Heart right ventricle (tissue), 16 donors: ENCODE measurements at regions not wholly inside any gene's neighbourhood (a gene's known extent, or its start where the extent isn't known, plus 50 kb on each side); places are given as distances from the start of the nearest gene placed in this dataset.

Experiments
- ATAC-seq, 8 donors: fragments of 200-7000 bp; cut with Tn5 transposase; one replicate each; pipeline ENCODE4 v1.9.1; 2020; ENCODE audit warnings: mild to moderate bottlenecking in 8 of 8, moderate library complexity in 8 of 8, moderate number of reproducible peaks in 1 of 8
- DNase-seq, 2 donors: peaks; one replicate each; pipeline ENCODE4 v3.0.0-alpha.2; 2020
- H3K27ac ChIP-seq, 10 donors: fragments of 200-600 bp; sonication (generic) in 2 of 10; one replicate each; pipeline versions ENCODE4 v1.5.0 to v1.8.0; 2020 to 2022; ENCODE audit warnings: mild to moderate bottlenecking in 3 of 10
- H3K27me3 ChIP-seq, 7 donors: fragments of 200-600 bp; one replicate each; pipeline ENCODE4 v1.8.0; 2021 to 2022; ENCODE audit warnings: mild to moderate bottlenecking in 2 of 7
- H3K36me3 ChIP-seq, 9 donors: fragments of 200-600 bp; sonication (generic) in 1 of 9; one replicate each; pipeline versions ENCODE4 v1.5.0 to v1.8.0; 2020 to 2022; ENCODE audit warnings: mild to moderate bottlenecking in 2 of 9
- H3K4me1 ChIP-seq, 9 donors: fragments of 200-600 bp; sonication (generic) in 1 of 9; one replicate each; pipeline versions ENCODE4 v1.5.0 to v1.8.0; 2020 to 2022; ENCODE audit warnings: mild to moderate bottlenecking in 4 of 9
- H3K4me3 ChIP-seq, 10 donors: fragments of 200-600 bp; sonication (generic) in 2 of 10; one replicate each; pipeline versions ENCODE4 v1.5.0 to v1.8.0; 2020 to 2022; ENCODE audit warnings: mild to moderate bottlenecking in 7 of 10, moderate library complexity in 2 of 10
- H3K9me3 ChIP-seq, 11 donors: fragments of 200-600 bp in 10 of 11; sonication (generic) in 2 of 11; one replicate each; pipeline versions ENCODE4 v1.5.0 to v1.8.0; 2013 to 2022; ENCODE audit warnings: mild to moderate bottlenecking in 2 of 11, control low read depth in 1 of 11, moderate library complexity in 1 of 11
- CTCF ChIP-seq, 9 donors: fragments of 200-600 bp; sonication (generic) in 2 of 9; IDR thresholded peaks; one replicate each; pipeline versions ENCODE4 v1.5.0 to v1.8.0; 2021 to 2022; ENCODE audit warnings: antibody characterized with exemption in 9 of 9, mild to moderate bottlenecking in 5 of 9, moderate library complexity in 1 of 9
- WGBS, 2 donors: extraction: QIAGEN DNeasy Blood & Tissue Kit; methylation state at CpG; one replicate each; pipeline ENCODE4 v1.1.7; 2013; ENCODE audit warnings: inconsistent platforms in 1 of 2; 5-methylcytosine and 5-hydroxymethylcytosine counted together
- intact Hi-C, 10 donors: fragments of 100-400 bp; cut with DNase I; formaldehyde crosslinking; loops; one replicate each; pipeline versions ENCODE4 v1.11.1 to v1.14.2; 2022
- donor health status: Arrhythmogenic right ventricular cardiomyopathy.
- donor health status: ischemic (EF 13 %, LVEDD 7.1; RV severe dilation, severe dysfunction).
- donor health status: healthy with polysubstance abuse.
- donor health status: DM: no; HTN: yes; CAD: no.
- donor health status: DM: no; HTN: no; CAD: no.
- donor health status: ischemic (EF 25% LVEDD 6.9; RV normal size, moderate dysfunction).
- donor health status: ischemic (EF 25% LVEDD 5.7; RV mildly dilated, moderate dysfunction).
- donor health status: healthy.
- donor health status: DM: yes; HTN: yes; CAD: no.
- donor health status: Ischemic cardiomyopathy.
- donor health status: ischemic (EF 35%, LVEDD 5.7; RV mildly dilated, moderate dysfunction).
- donor health status: nonischemic (EF 11% LVEDD 7.7; RV severe dilation, severe dysfunction).
- donor health status: DM: yes; HTN: yes; CAD: no.
- donor health status: PGD.
- donor health status: ischemic (EF 29% LVEDD 5.4; RV normal size, mild dysfunction).
- donor health status: nonischemic (EF 23%, LVEDD 6.1; RV moderate dilation, normal function).

GRCh38 chr6:139582956-139583355 lies 208.5 kb upstream of the CITED2 start:
- Histone ChIP-seq H3K4me1 (peaks cover 0 to 10% (median 2%) of the 10 kb centered on the region in 9 donors), H3K4me3 (no peak overlapping the region), H3K27me3 (no peaks in the 10 kb centered on the region), H3K9me3 (no peaks in the 10 kb centered on the region), H3K36me3 (no peaks in the 10 kb centered on the region), H3K27ac (no peak overlapping the region)
- no peak for TF ChIP-seq CTCF (IDR thresholded peaks at IDR 0.05)
- no peak for ATAC-seq
- intact Hi-C loops = no loop called here
- no peak for DNase-seq
- 95 to 96% methylated on average over 2 of the region's 2 CpGs for WGBS, 2 donors

GRCh38 chr6:139581485-139581865 lies 207.0 kb upstream of the CITED2 start:
- Histone ChIP-seq H3K36me3 (no peaks in the 10 kb centered on the region), H3K4me1 (peaks cover 0 to 13% (median 0%) of the 10 kb centered on the region in 9 donors), H3K4me3 (no peak overlapping the region), H3K9me3 (no peaks in the 10 kb centered on the region), H3K27me3 (no peaks in the 10 kb centered on the region), H3K27ac (no peak overlapping the region)
- DNase-seq = no peak
- no peak for TF ChIP-seq CTCF (IDR thresholded peaks at IDR 0.05)
- intact Hi-C loops = no loop called here
- no peak for ATAC-seq

- TF ChIP-seq CTCF (IDR thresholded peaks at IDR 0.05) = no peak
- no peak for DNase-seq
- peaks cover 0 to 13% (median 0%) of the 10 kb centered on the region in 9 donors for H3K4me1 ChIP-seq
- H3K4me3 ChIP-seq = no peak overlapping the region
- no peak for ATAC-seq
- no peaks in the 10 kb centered on the region for H3K36me3 ChIP-seq
- intact Hi-C loops = no loop called here
- no peaks in the 10 kb centered on the region for H3K27me3 ChIP-seq
- H3K9me3 ChIP-seq = no peaks in the 10 kb centered on the region
- H3K27ac ChIP-seq = no peak overlapping the region
- WGBS, 2 donors = 88 to 89% methylated on average over 9 of the region's 9 CpGs
Observed at GRCh38 chr6:139580592-139581484, 206.4 kb upstream of the CITED2 start.

GRCh38 chr6:139577763-139578604 lies 203.5 kb upstream of the CITED2 start:
- Histone ChIP-seq H3K27ac (no peak overlapping the region), H3K27me3 (no peaks in the 10 kb centered on the region), H3K36me3 (no peaks in the 10 kb centered on the region), H3K4me3 (no peak overlapping the region), H3K9me3 (no peaks in the 10 kb centered on the region), H3K4me1 (peaks cover 0 to 13% (median 0%) of the 10 kb centered on the region in 9 donors)
- no peak for TF ChIP-seq CTCF (IDR thresholded peaks at IDR 0.05)
- intact Hi-C loops = no loop called here
- DNase-seq (no peak), ATAC-seq (no peak)
- WGBS, 2 donors = 61 to 64% methylated on average over 7 of the region's 7 CpGs
